ENCODE measurements at regions not wholly inside any gene's neighbourhood (a gene's known extent, or its start where the extent isn't known, plus 50 kb on each side); places are given as distances from the start of the nearest gene placed in this dataset.

- TF ChIP-seq, protein P1, sequence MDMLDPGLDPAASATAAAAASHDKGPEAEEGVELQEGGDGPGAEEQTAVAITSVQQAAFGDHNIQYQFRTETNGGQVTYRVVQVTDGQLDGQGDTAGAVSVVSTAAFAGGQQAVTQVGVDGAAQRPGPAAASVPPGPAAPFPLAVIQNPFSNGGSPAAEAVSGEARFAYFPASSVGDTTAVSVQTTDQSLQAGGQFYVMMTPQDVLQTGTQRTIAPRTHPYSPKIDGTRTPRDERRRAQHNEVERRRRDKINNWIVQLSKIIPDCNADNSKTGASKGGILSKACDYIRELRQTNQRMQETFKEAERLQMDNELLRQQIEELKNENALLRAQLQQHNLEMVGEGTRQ (IDR thresholded peaks at IDR 0.05; ENCODE audit: low read depth, low read length) = no peak
- TF ChIP-seq, protein P2, sequence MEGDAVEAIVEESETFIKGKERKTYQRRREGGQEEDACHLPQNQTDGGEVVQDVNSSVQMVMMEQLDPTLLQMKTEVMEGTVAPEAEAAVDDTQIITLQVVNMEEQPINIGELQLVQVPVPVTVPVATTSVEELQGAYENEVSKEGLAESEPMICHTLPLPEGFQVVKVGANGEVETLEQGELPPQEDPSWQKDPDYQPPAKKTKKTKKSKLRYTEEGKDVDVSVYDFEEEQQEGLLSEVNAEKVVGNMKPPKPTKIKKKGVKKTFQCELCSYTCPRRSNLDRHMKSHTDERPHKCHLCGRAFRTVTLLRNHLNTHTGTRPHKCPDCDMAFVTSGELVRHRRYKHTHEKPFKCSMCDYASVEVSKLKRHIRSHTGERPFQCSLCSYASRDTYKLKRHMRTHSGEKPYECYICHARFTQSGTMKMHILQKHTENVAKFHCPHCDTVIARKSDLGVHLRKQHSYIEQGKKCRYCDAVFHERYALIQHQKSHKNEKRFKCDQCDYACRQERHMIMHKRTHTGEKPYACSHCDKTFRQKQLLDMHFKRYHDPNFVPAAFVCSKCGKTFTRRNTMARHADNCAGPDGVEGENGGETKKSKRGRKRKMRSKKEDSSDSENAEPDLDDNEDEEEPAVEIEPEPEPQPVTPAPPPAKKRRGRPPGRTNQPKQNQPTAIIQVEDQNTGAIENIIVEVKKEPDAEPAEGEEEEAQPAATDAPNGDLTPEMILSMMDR (conservative IDR thresholded peaks at IDR 0.05; ENCODE audit: low read depth, low read length) = no peak
- TF ChIP-seq MAZ (IDR thresholded peaks at IDR 0.05; ENCODE audit: borderline replicate concordance, low read depth, low read length) = no peak
- no peak for TF ChIP-seq POLR2A (IDR thresholded peaks at IDR 0.05; ENCODE audit: low read depth, low read length)
- TF ChIP-seq NFE2L2 (IDR thresholded peaks at IDR 0.05; ENCODE audit: low read depth, low read length) = no peak
- no peak for TF ChIP-seq SMC3 (IDR thresholded peaks at IDR 0.05; ENCODE audit: low read depth, low read length)
- TF ChIP-seq CHD1 (IDR thresholded peaks at IDR 0.05; ENCODE audit: low read depth, low read length) = no peak
- TF ChIP-seq CEBPB (IDR thresholded peaks at IDR 0.05; ENCODE audit: low read depth, low read length) = no peak
- TF ChIP-seq MXI1 (IDR thresholded peaks at IDR 0.05; ENCODE audit: borderline replicate concordance, low read depth, low read length) = no peak
- no peak for TF ChIP-seq RFX5 (IDR thresholded peaks at IDR 0.05; ENCODE audit: low read depth, low read length)
- no peak for TF ChIP-seq RCOR1 (IDR thresholded peaks at IDR 0.05; ENCODE audit: insufficient replicate concordance, low read length)
- no peak for TF ChIP-seq RAD21 (IDR thresholded peaks at IDR 0.05; ENCODE audit: low read length)
- TF ChIP-seq BHLHE40 (IDR thresholded peaks at IDR 0.05; ENCODE audit: low read depth, low read length) = no peak
These were observed 679.1 kb upstream of the SPRY2 start for GRCh38 chr13:81020010-81020409.

Measured in IMR-90 (cell line).